K562 (cell line): ENCODE measurements at regions not wholly inside any gene's neighbourhood (a gene's known extent, or its start where the extent isn't known, plus 50 kb on each side); places are given as distances from the start of the nearest gene placed in this dataset.

Experiments
- ATAC-seq: fragments of 200-7000 bp; cut with Tn5 transposase; 3 replicates; pipeline ENCODE4 v1.9.1; 2020; ENCODE audit warnings: moderate library complexity
- BruUV-seq: library from RNA; stranded (reverse); fragments of 400-500 nt; replicated peaks from 2 replicates; lab custom pipeline; 2021; lab: Mats Ljungman, UMichigan
- CTCF ChIA-PET: fragments of 300-600 bp; formaldehyde crosslinking; extraction: SDS; loops from one replicate; lab custom pipeline; 2021; ENCODE audit warnings: low intra/inter-chr PET ratio; lab: Yijun Ruan, JAX
- POLR2A ChIA-PET: fragments of 300-600, 350-650 bp; sonication (Branson Sonifier 250); formaldehyde crosslinking; extraction: SDS; loops from one replicate; lab custom pipeline; 2021; ENCODE audit warnings: antibody characterized with exemption, inconsistent platforms; lab: Yijun Ruan, JAX
- DNase-seq, 4 experiments: peaks; one replicate each; pipeline versions ENCODE4 v3.0.0 to v3.0.0-alpha.2; 2011 to 2018; ENCODE audit warnings: low spot score in 3 of 4, mixed read lengths in 3 of 4; ENCODE audit errors: extremely low read depth in 1 of 4
- FAIRE-seq: peaks from 2 replicates; lab custom pipeline; 2011; peaks lifted over from hg19 to GRCh38; lab: Jason Lieb, UNC
- H2AFZ ChIP-seq: 2 replicates; pipeline ENCODE4 v1.6.0; 2011; ENCODE audit warnings: low read depth, low read length, control low read depth, inconsistent platforms
- H3K27ac ChIP-seq: fragments of 200-600 bp; 3 replicates; pipeline ENCODE4 v1.8.0; 2011; ENCODE audit warnings: low read depth, mild to moderate bottlenecking, control low read depth, inconsistent platforms, low read length, moderate library complexity, mixed read lengths; ENCODE audit errors: extremely low read depth
- H3K27me3 ChIP-seq, 2 experiments: fragments of 300-600 bp in 1 of 2; 2 replicates in 1 of 2; 3 replicates in 1 of 2; pipeline versions ENCODE4 v1.6.0 to v1.8.0; 2011; ENCODE audit warnings: inconsistent platforms in 2 of 2, low read length in 2 of 2, mild to moderate bottlenecking in 1 of 2, mixed read lengths in 1 of 2, moderate library complexity in 1 of 2; ENCODE audit not compliant: control insufficient read depth in 2 of 2, insufficient read depth in 2 of 2
- H3K36me3 ChIP-seq: fragments of 300-600 bp; 3 replicates; pipeline ENCODE4 v1.8.0; 2011; ENCODE audit warnings: mild to moderate bottlenecking, low read length, inconsistent platforms; ENCODE audit not compliant: control insufficient read depth, insufficient read depth
- H3K4me1 ChIP-seq, 2 experiments: fragments of 200-600 bp in 1 of 2; replicated peaks in 1 of 2; 2 replicates in 1 of 2; 3 replicates in 1 of 2; pipeline versions ENCODE4 v1.5.1 to v1.8.0; 2011; ENCODE audit warnings: inconsistent platforms in 2 of 2, low read length in 2 of 2, mild to moderate bottlenecking in 1 of 2, mixed read lengths in 1 of 2, moderate library complexity in 1 of 2; ENCODE audit not compliant: control insufficient read depth in 2 of 2, insufficient read depth in 2 of 2
- H3K4me2 ChIP-seq: 2 replicates; pipeline ENCODE4 v1.6.1; 2011; ENCODE audit warnings: low read length, control low read depth, inconsistent platforms, mixed read lengths; ENCODE audit not compliant: insufficient read depth
- H3K4me3 ChIP-seq: fragments of 200-600 bp; sonication (generic), shearing (Covaris generic); 2 replicates; pipeline ENCODE4 v1.5.1; 2016; ENCODE audit warnings: control low read depth, inconsistent platforms
- H3K79me2 ChIP-seq: fragments of 200-600 bp; 3 replicates; pipeline ENCODE4 v1.8.0; 2011; ENCODE audit warnings: low read length, inconsistent platforms; ENCODE audit not compliant: control insufficient read depth, insufficient read depth
- H3K9ac ChIP-seq, 2 experiments: 2 replicates each; pipeline versions ENCODE4 v1.6.0 to v1.6.1; 2011; ENCODE audit warnings: low read depth in 2 of 2, low read length in 2 of 2, control low read depth in 1 of 2, inconsistent platforms in 1 of 2, mild to moderate bottlenecking in 1 of 2, mixed read lengths in 1 of 2; ENCODE audit not compliant: insufficient read depth in 1 of 2
- H3K9me1 ChIP-seq: one replicate; pipeline ENCODE4 v1.6.0; 2011; ENCODE audit warnings: inconsistent platforms, mild to moderate bottlenecking, low read length, moderate library complexity; ENCODE audit not compliant: control insufficient read depth, insufficient read depth
- H3K9me3 ChIP-seq: replicated peaks from 2 replicates; pipeline ENCODE4 v1.5.1; 2011; ENCODE audit warnings: low read depth, low read length, inconsistent platforms; ENCODE audit not compliant: control insufficient read depth, insufficient read depth
- H4K20me1 ChIP-seq: replicated peaks from 2 replicates; pipeline ENCODE4 v1.6.1; 2011; ENCODE audit warnings: low read length, inconsistent platforms, mixed read lengths; ENCODE audit not compliant: control insufficient read depth, insufficient read depth
- BMI1 ChIP-seq: fragments of 150-350 bp; IDR thresholded peaks from 2 replicates; pipeline ENCODE4 v1.6.1; 2014; ENCODE audit warnings: low read length
- HMGXB4 ChIP-seq: sonication (generic); formaldehyde crosslinking; IDR thresholded peaks from 2 replicates; pipeline ENCODE4 v1.8.1; 2023; ENCODE audit warnings: mild to moderate bottlenecking, missing genetic modification reagents
- ILF3 ChIP-seq: fragments of 450-650 bp; IDR thresholded peaks from 2 replicates; pipeline ENCODE4 v1.6.1; 2018; ENCODE audit warnings: antibody characterized with exemption, mild to moderate bottlenecking, moderate library complexity, borderline replicate concordance
- LEF1 ChIP-seq: fragments of 450-650 bp; IDR thresholded peaks from 2 replicates; pipeline ENCODE4 v1.6.1; 2016; ENCODE audit warnings: mild to moderate bottlenecking
- SAP30 ChIP-seq: fragments of 200-600 bp; sonication (generic); IDR thresholded peaks from 2 replicates; pipeline ENCODE4 v1.6.1; 2012; ENCODE audit warnings: borderline replicate concordance, low read depth, mild to moderate bottlenecking, moderate library complexity, low read length, control low read depth, inconsistent platforms; ENCODE audit not compliant: insufficient read depth, poor library complexity, severe bottlenecking
- SMAD2 ChIP-seq: fragments of 150-350 bp; IDR thresholded peaks from 2 replicates; pipeline ENCODE4 v1.6.1; 2014; ENCODE audit warnings: low read depth, mild to moderate bottlenecking, low read length
- SMAD4 ChIP-seq: fragments of 250-450 bp; sonication (Bioruptor Pico); conservative IDR thresholded peaks from 2 replicates; pipeline ENCODE4 v1.8.0; 2021; ENCODE audit warnings: inconsistent platforms, mild to moderate bottlenecking, moderate library complexity
- WGBS: fragments of 100-300 bp; shearing (Covaris generic); methylation state at CpG from one replicate; pipeline ENCODE4 v1.1.6; 2016; ENCODE audit warnings: low coverage, mixed read lengths; ENCODE audit not compliant: insufficient coverage; ENCODE audit errors: missing lambda C conversion rate; 5-methylcytosine and 5-hydroxymethylcytosine counted together
- in situ Hi-C: fragments of 300-500 bp; cut with MboI; formaldehyde crosslinking; loops from 4 replicates; pipeline ENCODE4 v1.15.0; 2018; ENCODE audit warnings: inconsistent platforms, mixed read lengths
- intact Hi-C: fragments of 100-400 bp; cut with micrococcal nuclease; formaldehyde crosslinking; loops from 2 replicates; pipeline ENCODE4 v1.14.2; 2022

- H3K4me1 ChIP-seq = no peaks in the 10 kb centered on the region
- FAIRE-seq = no peak
- WGBS = 10% methylated on average over 1 of the region's 1 CpG
- no peaks in the 10 kb centered on the region for H3K36me3 ChIP-seq
- no peak overlapping the region for H3K4me3 ChIP-seq
- POLR2A ChIA-PET = no interaction called here
- TF ChIP-seq ILF3 (no peak), BMI1 (no peak), SMAD2 (no peak), SAP30 (no peak), HMGXB4 (CRISPR knock-in tag) (no peak), SMAD4 (CRISPR knock-in tag) (no peak), LEF1 (no peak)
- TF ChIP-seq, all 486 proteins: peak for 0
- H4K20me1 ChIP-seq = no peaks in the 10 kb centered on the region
- CTCF ChIA-PET = no interaction called here
- BruUV-seq = no TSS peak
- H3K27ac ChIP-seq = no peak overlapping the region
- in situ Hi-C loops = no loop called here
- DNase-seq (no peak), ATAC-seq (no peak)
- H2AFZ ChIP-seq = no peak overlapping the region
- no peak overlapping the region for H3K4me2 ChIP-seq
- H3K9me3 ChIP-seq = no peaks in the 10 kb centered on the region
- no peaks in the 10 kb centered on the region for H3K9me1 ChIP-seq
- H3K9ac ChIP-seq = no peak overlapping the region
- no peaks in the 10 kb centered on the region for H3K79me2 ChIP-seq
- intact Hi-C loops = no loop called here
- no peaks in the 10 kb centered on the region for H3K27me3 ChIP-seq
Measured at GRCh38 chr10:9745158-9745557, 1272.5 kb upstream of the CELF2 start.
